ENCODE measurements at regions not wholly inside any gene's neighbourhood (a gene's known extent, or its start where the extent isn't known, plus 50 kb on each side); places are given as distances from the start of the nearest gene placed in this dataset.

GRCh38 chr4:115219315-115219860, 106.0 kb upstream of the NDST4 start:
- peaks cover 62% of the 10 kb centered on the region for H3K27me3 ChIP-seq (ENCODE audit: insufficient read depth, low read length, poor library complexity, severe bottlenecking)
- no peaks in the 10 kb centered on the region for H3K36me3 ChIP-seq (ENCODE audit: insufficient read depth, low read length)
- TF ChIP-seq CTCF (conservative IDR thresholded peaks at IDR 0.05; ENCODE audit: low read length), result no peak
- TF ChIP-seq EZH2phosphoT487 (IDR thresholded peaks at IDR 0.05; ENCODE audit: borderline replicate concordance), result no peak
- no peak overlapping the region for H3K9ac ChIP-seq (ENCODE audit: low read depth, low read length, poor library complexity, severe bottlenecking)
- H4K20me1 ChIP-seq (ENCODE audit: insufficient read depth, low read length, poor library complexity, severe bottlenecking), result no peaks in the 10 kb centered on the region
- H3K79me2 ChIP-seq (ENCODE audit: insufficient read depth, low read length), result no peaks in the 10 kb centered on the region
- H2AFZ ChIP-seq (ENCODE audit: low read length), result no peak overlapping the region
- no peak overlapping the region for H3K4me2 ChIP-seq (ENCODE audit: low read depth, low read length, poor library complexity, severe bottlenecking)
- H3K9me2 ChIP-seq (replicated peaks; ENCODE audit: low read depth, low read length), result no peaks in the 10 kb centered on the region
- H3K4me1 ChIP-seq (ENCODE audit: insufficient read depth, low read length, poor library complexity, severe bottlenecking), result peaks cover 2% of the 10 kb centered on the region
- H3F3A ChIP-seq (ENCODE audit: low read depth), result no peaks in the 10 kb centered on the region
- H3K9me3 ChIP-seq (ENCODE audit: insufficient read depth, low read depth, low read length), result no peaks in the 10 kb centered on the region
- no peak overlapping the region for H3K4me3 ChIP-seq (ENCODE audit: low read length, poor library complexity, severe bottlenecking)

- H3K36me3 ChIP-seq (ENCODE audit: insufficient read depth, low read length), result no peaks in the 10 kb centered on the region
- no peaks in the 10 kb centered on the region for H3K9me3 ChIP-seq (ENCODE audit: insufficient read depth, low read depth, low read length)
- H3K27me3 ChIP-seq (ENCODE audit: insufficient read depth, low read length, poor library complexity, severe bottlenecking), result peaks cover 72% of the 10 kb centered on the region
- H4K20me1 ChIP-seq (ENCODE audit: insufficient read depth, low read length, poor library complexity, severe bottlenecking), result no peaks in the 10 kb centered on the region
- no peak overlapping the region for H3K4me2 ChIP-seq (ENCODE audit: low read depth, low read length, poor library complexity, severe bottlenecking)
- no peak overlapping the region for H3K9ac ChIP-seq (ENCODE audit: low read depth, low read length, poor library complexity, severe bottlenecking)
- no peaks in the 10 kb centered on the region for H3K79me2 ChIP-seq (ENCODE audit: insufficient read depth, low read length)
- H3K4me3 ChIP-seq (ENCODE audit: low read length, poor library complexity, severe bottlenecking), result no peak overlapping the region
- H3F3A ChIP-seq (ENCODE audit: low read depth), result no peaks in the 10 kb centered on the region
- no peak overlapping the region for H2AFZ ChIP-seq (ENCODE audit: low read length)
- TF ChIP-seq EZH2phosphoT487 (IDR thresholded peaks at IDR 0.05; ENCODE audit: borderline replicate concordance), result no peak
- no peak for TF ChIP-seq CTCF (conservative IDR thresholded peaks at IDR 0.05; ENCODE audit: low read length)
- peaks cover 8% of the 10 kb centered on the region for H3K4me1 ChIP-seq (ENCODE audit: insufficient read depth, low read length, poor library complexity, severe bottlenecking)
- no peaks in the 10 kb centered on the region for H3K9me2 ChIP-seq (replicated peaks; ENCODE audit: low read depth, low read length)
Observed at GRCh38 chr4:115215935-115216334, 102.5 kb upstream of the NDST4 start.

- Histone ChIP-seq H3K4me1 (ENCODE audit: insufficient read depth, low read length, poor library complexity, severe bottlenecking) (peaks cover 8% of the 10 kb centered on the region), H3K9ac (ENCODE audit: low read depth, low read length, poor library complexity, severe bottlenecking) (no peak overlapping the region), H3K36me3 (ENCODE audit: insufficient read depth, low read length) (no peaks in the 10 kb centered on the region), H4K20me1 (ENCODE audit: insufficient read depth, low read length, poor library complexity, severe bottlenecking) (no peaks in the 10 kb centered on the region), H3K27me3 (ENCODE audit: insufficient read depth, low read length, poor library complexity, severe bottlenecking) (peaks cover 62% of the 10 kb centered on the region), H2AFZ (ENCODE audit: low read length) (no peak overlapping the region), H3K79me2 (ENCODE audit: insufficient read depth, low read length) (no peaks in the 10 kb centered on the region), H3K9me2 (replicated peaks; ENCODE audit: low read depth, low read length) (no peaks in the 10 kb centered on the region), H3K9me3 (ENCODE audit: insufficient read depth, low read depth, low read length) (no peaks in the 10 kb centered on the region), H3K4me3 (ENCODE audit: low read length, poor library complexity, severe bottlenecking) (no peak overlapping the region), H3F3A (ENCODE audit: low read depth) (no peaks in the 10 kb centered on the region), H3K4me2 (ENCODE audit: low read depth, low read length, poor library complexity, severe bottlenecking) (peak overlapping the region; percentile 3)
- TF ChIP-seq EZH2phosphoT487 (IDR thresholded peaks at IDR 0.05; ENCODE audit: borderline replicate concordance) (0 out of 2 replicates have a peak, but pooled peaks have one; percentile 31), CTCF (conservative IDR thresholded peaks at IDR 0.05; ENCODE audit: low read length) (no peak)
Observed at GRCh38 chr4:115213716-115214115, 100.3 kb upstream of the NDST4 start.
